Panc1 (cell line): ENCODE measurements at regions not wholly inside any gene's neighbourhood (a gene's known extent, or its start where the extent isn't known, plus 50 kb on each side); places are given as distances from the start of the nearest gene placed in this dataset.

Experiments used
- ATAC-seq: fragments of 200-7000 bp; cut with Tn5 transposase; 2 replicates; pipeline ENCODE4 v1.9.1; 2020; ENCODE audit warnings: mild to moderate bottlenecking, moderate library complexity
- BruUV-seq: library from RNA; stranded (reverse); fragments of 400-500 nt; replicated peaks from 2 replicates; lab custom pipeline; 2021; lab: Mats Ljungman, UMichigan
- CTCF ChIA-PET: fragments of 300-600 bp; sonication (Branson Sonifier 250); formaldehyde crosslinking; loops from one replicate; lab custom pipeline; 2022; ENCODE audit warnings: antibody characterized with exemption; lab: Charles Lee
- POLR2A ChIA-PET: fragments of 300-600 bp; sonication (Branson Sonifier 250); formaldehyde crosslinking; loops from one replicate; lab custom pipeline; 2022; ENCODE audit warnings: antibody characterized with exemption; lab: Charles Lee
- DNase-seq: peaks from one replicate; pipeline ENCODE4 v3.0.0-alpha.2; 2010; ENCODE audit warnings: low read depth, low spot score
- H3K27ac ChIP-seq: 2 replicates; pipeline ENCODE4 v1.5.1; 2011; ENCODE audit warnings: mild to moderate bottlenecking, low read length, inconsistent platforms
- H3K27me3 ChIP-seq: fragments of 200-500 bp; sonication (Bioruptor generic); 2 replicates; pipeline ENCODE4 v1.6.0; 2014; ENCODE audit warnings: low read length, inconsistent platforms; ENCODE audit not compliant: control insufficient read depth, insufficient read depth
- H3K36me3 ChIP-seq: fragments of 200-500 bp; sonication (Bioruptor generic); 2 replicates; pipeline ENCODE4 v1.5.1; 2014; ENCODE audit warnings: inconsistent platforms, mild to moderate bottlenecking, low read length, moderate library complexity; ENCODE audit not compliant: control insufficient read depth, insufficient read depth
- H3K4me1 ChIP-seq: 2 replicates; pipeline ENCODE4 v1.5.1; 2011; ENCODE audit warnings: inconsistent platforms, mild to moderate bottlenecking, low read length, moderate library complexity; ENCODE audit not compliant: control insufficient read depth, insufficient read depth
- H3K4me3 ChIP-seq, 2 experiments: 2 replicates each; pipeline ENCODE4 v1.5.1; 2011 to 2012; ENCODE audit warnings: low read depth in 2 of 2, low read length in 2 of 2, mild to moderate bottlenecking in 2 of 2, inconsistent platforms in 1 of 2, moderate library complexity in 1 of 2
- H3K9me3 ChIP-seq: fragments of 200-500 bp; sonication (Bioruptor generic); 2 replicates; pipeline ENCODE4 v1.5.1; 2014; ENCODE audit warnings: low read depth, mild to moderate bottlenecking, inconsistent platforms, low read length, moderate library complexity; ENCODE audit not compliant: control insufficient read depth, insufficient read depth
- CTCF ChIP-seq: fragments of 450-650 bp; IDR thresholded peaks from 2 replicates; pipeline ENCODE4 v1.5.1; 2017; ENCODE audit warnings: mild to moderate bottlenecking
- POLR2AphosphoS5 ChIP-seq: IDR thresholded peaks from 2 replicates; pipeline ENCODE4 v1.6.1; 2012; ENCODE audit warnings: mild to moderate bottlenecking, low read depth, low read length, moderate library complexity
- SIN3A ChIP-seq: IDR thresholded peaks from 2 replicates; pipeline ENCODE4 v1.6.1; 2012; ENCODE audit warnings: low read depth, mild to moderate bottlenecking, low read length, moderate library complexity, borderline replicate concordance; ENCODE audit not compliant: insufficient read depth
- TCF7L2 ChIP-seq: IDR thresholded peaks from 2 replicates; pipeline ENCODE4 v1.6.1; 2011; ENCODE audit warnings: mild to moderate bottlenecking, low read depth, low read length, inconsistent platforms
- in situ Hi-C: cut with HindIII; loops from 2 replicates; pipeline ENCODE4 v1.10.0; 2016; ENCODE audit warnings: low sequenced_read_pairs, low pct_unique_long_range_greater_than_20kb
- intact Hi-C: fragments of 100-400 bp; cut with micrococcal nuclease; formaldehyde crosslinking; loops from one replicate; pipeline ENCODE4 v1.10.0; 2022; ENCODE audit not compliant: unreplicated experiment
- TF ChIP-seq, protein P1 (sequence below), 2 experiments: IDR thresholded peaks; 2 replicates each; pipeline ENCODE4 v1.6.1; 2011 to 2012; ENCODE audit warnings: low read depth in 2 of 2, control low read depth in 1 of 2, low read length in 1 of 2, mild to moderate bottlenecking in 1 of 2, moderate library complexity in 1 of 2; ENCODE audit not compliant: insufficient read depth in 1 of 2

GRCh38 chr11:98701541-98701940 lies 319.2 kb upstream of the CNTN5 start:
- no peaks in the 10 kb centered on the region for H3K4me1 ChIP-seq
- ATAC-seq (no peak), DNase-seq (no peak)
- no TSS peak for BruUV-seq
- no peaks in the 10 kb centered on the region for H3K9me3 ChIP-seq
- H3K27me3 ChIP-seq, result no peaks in the 10 kb centered on the region
- no peak for TF ChIP-seq POLR2AphosphoS5
- no peak for TF ChIP-seq SIN3A
- TF ChIP-seq TCF7L2, result no peak
- TF ChIP-seq, protein P1, sequence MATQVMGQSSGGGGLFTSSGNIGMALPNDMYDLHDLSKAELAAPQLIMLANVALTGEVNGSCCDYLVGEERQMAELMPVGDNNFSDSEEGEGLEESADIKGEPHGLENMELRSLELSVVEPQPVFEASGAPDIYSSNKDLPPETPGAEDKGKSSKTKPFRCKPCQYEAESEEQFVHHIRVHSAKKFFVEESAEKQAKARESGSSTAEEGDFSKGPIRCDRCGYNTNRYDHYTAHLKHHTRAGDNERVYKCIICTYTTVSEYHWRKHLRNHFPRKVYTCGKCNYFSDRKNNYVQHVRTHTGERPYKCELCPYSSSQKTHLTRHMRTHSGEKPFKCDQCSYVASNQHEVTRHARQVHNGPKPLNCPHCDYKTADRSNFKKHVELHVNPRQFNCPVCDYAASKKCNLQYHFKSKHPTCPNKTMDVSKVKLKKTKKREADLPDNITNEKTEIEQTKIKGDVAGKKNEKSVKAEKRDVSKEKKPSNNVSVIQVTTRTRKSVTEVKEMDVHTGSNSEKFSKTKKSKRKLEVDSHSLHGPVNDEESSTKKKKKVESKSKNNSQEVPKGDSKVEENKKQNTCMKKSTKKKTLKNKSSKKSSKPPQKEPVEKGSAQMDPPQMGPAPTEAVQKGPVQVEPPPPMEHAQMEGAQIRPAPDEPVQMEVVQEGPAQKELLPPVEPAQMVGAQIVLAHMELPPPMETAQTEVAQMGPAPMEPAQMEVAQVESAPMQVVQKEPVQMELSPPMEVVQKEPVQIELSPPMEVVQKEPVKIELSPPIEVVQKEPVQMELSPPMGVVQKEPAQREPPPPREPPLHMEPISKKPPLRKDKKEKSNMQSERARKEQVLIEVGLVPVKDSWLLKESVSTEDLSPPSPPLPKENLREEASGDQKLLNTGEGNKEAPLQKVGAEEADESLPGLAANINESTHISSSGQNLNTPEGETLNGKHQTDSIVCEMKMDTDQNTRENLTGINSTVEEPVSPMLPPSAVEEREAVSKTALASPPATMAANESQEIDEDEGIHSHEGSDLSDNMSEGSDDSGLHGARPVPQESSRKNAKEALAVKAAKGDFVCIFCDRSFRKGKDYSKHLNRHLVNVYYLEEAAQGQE (IDR thresholded peaks at IDR 0.05; ENCODE audit: insufficient read depth in 1 of 2, low read depth in 2 of 2, low read length in 1 of 2), result no peak
- TF ChIP-seq CTCF, result no peak
- ChIA-PET CTCF (no interaction called here), POLR2A (interaction anchor here (0.5 kb wide), 1 partner anchor 635 kb away, joined by 3 read pairs; no protein-coding TSS in a partner anchor)
- no peak overlapping the region for H3K4me3 ChIP-seq
- no peaks in the 10 kb centered on the region for H3K36me3 ChIP-seq
- in situ Hi-C loops (no loop called here), intact Hi-C loops (no loop called here)
- no peak overlapping the region for H3K27ac ChIP-seq

GRCh38 chr11:98703779-98704556 lies 316.8 kb upstream of the CNTN5 start:
- BruUV-seq, result no TSS peak
- intact Hi-C loops, result no loop called here
- ChIA-PET POLR2A (no interaction called here), CTCF (no interaction called here)
- no peak overlapping the region for H3K4me3 ChIP-seq
- no peak overlapping the region for H3K27ac ChIP-seq
- no peaks in the 10 kb centered on the region for H3K4me1 ChIP-seq
- ATAC-seq, result no peak
- H3K27me3 ChIP-seq, result no peaks in the 10 kb centered on the region
- in situ Hi-C loops, result no loop called here
- TF ChIP-seq, protein P1 (IDR thresholded peaks at IDR 0.05; ENCODE audit: insufficient read depth in 1 of 2, low read depth in 2 of 2, low read length in 1 of 2), result no peak
- no peak for TF ChIP-seq TCF7L2
- no peak for TF ChIP-seq CTCF
- TF ChIP-seq POLR2AphosphoS5, result no peak
- no peak for TF ChIP-seq SIN3A
- no peaks in the 10 kb centered on the region for H3K9me3 ChIP-seq
- H3K36me3 ChIP-seq, result no peaks in the 10 kb centered on the region
- DNase-seq, result no peak
